ENCODE measurements at regions not wholly inside any gene's neighbourhood (a gene's known extent, or its start where the extent isn't known, plus 50 kb on each side); places are given as distances from the start of the nearest gene placed in this dataset.

- TF ChIP-seq CTCF (conservative IDR thresholded peaks at IDR 0.05; ENCODE audit: low read depth, low read length): no peak
- no peak for DNase-seq (ENCODE audit: low read depth)
- no peak overlapping the region for H3K4me3 ChIP-seq (ENCODE audit: low read length)
These were observed 1620.3 kb upstream of the SLC10A2 start for GRCh38 chr13:104686484-104686883.

GRCh38 chr13:104683789-104684188, 1617.6 kb upstream of the SLC10A2 start:
- no peak overlapping the region for H3K4me3 ChIP-seq (ENCODE audit: low read length)
- no peak for TF ChIP-seq CTCF (conservative IDR thresholded peaks at IDR 0.05; ENCODE audit: low read depth, low read length)
- no peak for DNase-seq (ENCODE audit: low read depth)

- TF ChIP-seq CTCF (conservative IDR thresholded peaks at IDR 0.05; ENCODE audit: low read depth, low read length): no peak
- no peak for DNase-seq (ENCODE audit: low read depth)
- no peak overlapping the region for H3K4me3 ChIP-seq (ENCODE audit: low read length)
These were observed 1611.9 kb upstream of the SLC10A2 start for GRCh38 chr13:104678161-104678560.

- no peak for DNase-seq (ENCODE audit: low read depth)
- no peak for TF ChIP-seq CTCF (conservative IDR thresholded peaks at IDR 0.05; ENCODE audit: low read depth, low read length)
- no peak overlapping the region for H3K4me3 ChIP-seq (ENCODE audit: low read length)
These were observed 1605.7 kb upstream of the SLC10A2 start for GRCh38 chr13:104671901-104672300.

GRCh38 chr13:104657196-104657595, 1591.0 kb upstream of the SLC10A2 start:
- no peak for TF ChIP-seq CTCF (conservative IDR thresholded peaks at IDR 0.05; ENCODE audit: low read depth, low read length)
- no peak overlapping the region for H3K4me3 ChIP-seq (ENCODE audit: low read length)
- no peak for DNase-seq (ENCODE audit: low read depth)

- TF ChIP-seq CTCF (conservative IDR thresholded peaks at IDR 0.05; ENCODE audit: low read depth, low read length): no peak
- DNase-seq (ENCODE audit: low read depth): no peak
- no peak overlapping the region for H3K4me3 ChIP-seq (ENCODE audit: low read length)
These were observed 1584.2 kb upstream of the SLC10A2 start for GRCh38 chr13:104650431-104650830.

GRCh38 chr13:104648291-104648690, 1582.1 kb upstream of the SLC10A2 start:
- no peak for TF ChIP-seq CTCF (conservative IDR thresholded peaks at IDR 0.05; ENCODE audit: low read depth, low read length)
- no peak for DNase-seq (ENCODE audit: low read depth)
- H3K4me3 ChIP-seq (ENCODE audit: low read length): no peak overlapping the region

All from retinal pigment epithelial cell (primary cell).